Colonic mucosa (tissue), 4 donors: ENCODE measurements at regions not wholly inside any gene's neighbourhood (a gene's known extent, or its start where the extent isn't known, plus 50 kb on each side); places are given as distances from the start of the nearest gene placed in this dataset.

Experiments used
- DNase-seq: peaks from one replicate; pipeline ENCODE4 v3.0.0-alpha.2; 2020
- H3K27ac ChIP-seq: fragments of 200-600 bp; one replicate; pipeline ENCODE4 v1.8.0; 2021
- H3K27me3 ChIP-seq: fragments of 200-600 bp; one replicate; pipeline ENCODE4 v1.8.0; 2021
- H3K36me3 ChIP-seq: fragments of 200-600 bp; one replicate; pipeline ENCODE4 v1.8.0; 2021
- H3K4me1 ChIP-seq: fragments of 200-600 bp; one replicate; pipeline ENCODE4 v1.8.0; 2021; ENCODE audit warnings: mild to moderate bottlenecking
- H3K4me3 ChIP-seq: fragments of 200-600 bp; one replicate; pipeline ENCODE4 v1.8.0; 2021
- H3K9ac ChIP-seq, 2 donors: one replicate each; pipeline ENCODE4 v1.7.0; 2013; ENCODE audit warnings: control low read depth in 2 of 2, low read depth in 2 of 2, low read length in 2 of 2
- H3K9me3 ChIP-seq: fragments of 200-600 bp; one replicate; pipeline ENCODE4 v1.8.0; 2021
- intact Hi-C: fragments of 100-400 bp; cut with DNase I; formaldehyde crosslinking; loops from one replicate; pipeline ENCODE4 v1.14.1; 2022
- TF ChIP-seq, protein P1 (sequence below): fragments of 200-600 bp; IDR thresholded peaks from one replicate; pipeline ENCODE4 v1.8.0; 2022; ENCODE audit warnings: antibody characterized with exemption, mild to moderate bottlenecking
- donor health status: healthy.
- donor health status: DM: no; HTN: no; CAD: no.
- donor health status: DM: no; HTN: no; CAD: no.

DNA sequence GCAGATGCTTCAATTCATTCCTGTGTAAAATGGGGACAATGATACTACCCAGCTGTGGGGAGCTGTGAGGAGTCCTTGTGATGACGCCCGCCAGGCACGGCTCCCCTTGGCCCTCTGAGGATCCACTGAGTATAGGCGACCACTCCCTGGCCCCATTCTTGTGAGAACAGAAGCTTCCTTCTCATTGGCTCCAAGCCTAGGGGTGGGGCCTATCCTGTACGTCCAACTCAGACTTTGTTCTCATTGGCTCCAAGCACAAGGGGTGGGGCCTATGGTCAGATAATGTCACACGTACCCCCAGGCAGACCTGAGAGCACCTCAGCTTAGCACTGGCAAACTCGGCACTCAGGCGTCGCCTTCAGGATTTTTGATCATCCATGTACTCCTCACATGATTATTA is 232.9 kb upstream of the MVB12B start:
- H3K9ac ChIP-seq: no peak overlapping the region
- H3K4me1 ChIP-seq: no peaks in the 10 kb centered on the region
- intact Hi-C loops: no loop called here
- no peaks in the 10 kb centered on the region for H3K9me3 ChIP-seq
- no peak overlapping the region for H3K27ac ChIP-seq
- no peak for DNase-seq
- no peaks in the 10 kb centered on the region for H3K36me3 ChIP-seq
- H3K4me3 ChIP-seq: no peak overlapping the region
- TF ChIP-seq, protein P1, sequence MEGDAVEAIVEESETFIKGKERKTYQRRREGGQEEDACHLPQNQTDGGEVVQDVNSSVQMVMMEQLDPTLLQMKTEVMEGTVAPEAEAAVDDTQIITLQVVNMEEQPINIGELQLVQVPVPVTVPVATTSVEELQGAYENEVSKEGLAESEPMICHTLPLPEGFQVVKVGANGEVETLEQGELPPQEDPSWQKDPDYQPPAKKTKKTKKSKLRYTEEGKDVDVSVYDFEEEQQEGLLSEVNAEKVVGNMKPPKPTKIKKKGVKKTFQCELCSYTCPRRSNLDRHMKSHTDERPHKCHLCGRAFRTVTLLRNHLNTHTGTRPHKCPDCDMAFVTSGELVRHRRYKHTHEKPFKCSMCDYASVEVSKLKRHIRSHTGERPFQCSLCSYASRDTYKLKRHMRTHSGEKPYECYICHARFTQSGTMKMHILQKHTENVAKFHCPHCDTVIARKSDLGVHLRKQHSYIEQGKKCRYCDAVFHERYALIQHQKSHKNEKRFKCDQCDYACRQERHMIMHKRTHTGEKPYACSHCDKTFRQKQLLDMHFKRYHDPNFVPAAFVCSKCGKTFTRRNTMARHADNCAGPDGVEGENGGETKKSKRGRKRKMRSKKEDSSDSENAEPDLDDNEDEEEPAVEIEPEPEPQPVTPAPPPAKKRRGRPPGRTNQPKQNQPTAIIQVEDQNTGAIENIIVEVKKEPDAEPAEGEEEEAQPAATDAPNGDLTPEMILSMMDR: no peak
- no peaks in the 10 kb centered on the region for H3K27me3 ChIP-seq

DNA sequence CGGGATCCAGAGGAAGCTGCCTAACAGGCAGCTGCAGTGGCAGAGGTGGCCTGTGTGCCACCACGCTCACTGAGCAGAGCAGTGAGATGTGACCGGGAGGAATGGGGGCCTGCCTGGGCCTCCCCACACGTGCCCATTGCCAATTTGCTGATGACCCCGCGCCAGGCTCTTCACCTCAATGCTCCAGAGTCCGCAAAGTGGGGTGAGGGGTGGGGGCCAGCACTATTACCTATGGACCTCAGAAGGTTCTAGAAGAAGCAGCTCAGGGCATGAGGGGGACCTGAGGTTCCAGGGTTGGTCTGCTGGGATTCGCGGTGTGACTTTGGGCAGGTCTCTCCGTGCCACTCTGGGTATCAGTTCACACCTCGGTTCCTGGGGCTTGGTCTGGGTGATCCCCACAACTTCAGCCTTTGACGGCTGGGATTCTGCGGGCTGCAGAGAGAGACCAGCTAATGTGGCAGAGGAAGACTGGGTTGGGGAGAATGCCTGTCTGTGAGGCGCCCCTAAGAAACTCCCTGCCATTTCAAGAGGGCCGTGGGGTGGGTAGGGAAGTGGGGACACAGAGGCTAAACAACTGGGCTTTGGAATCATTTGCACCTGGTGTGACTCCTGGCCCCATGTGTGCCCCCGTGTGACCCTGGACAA is 231.0 kb upstream of the MVB12B start:
- Histone ChIP-seq H3K36me3 (no peaks in the 10 kb centered on the region), H3K27me3 (no peaks in the 10 kb centered on the region), H3K27ac (no peak overlapping the region), H3K9ac (no peak overlapping the region), H3K9me3 (no peaks in the 10 kb centered on the region), H3K4me1 (no peaks in the 10 kb centered on the region), H3K4me3 (no peak overlapping the region)
- intact Hi-C loops: no loop called here
- DNase-seq: no peak
- TF ChIP-seq, protein P1: no peak

DNA sequence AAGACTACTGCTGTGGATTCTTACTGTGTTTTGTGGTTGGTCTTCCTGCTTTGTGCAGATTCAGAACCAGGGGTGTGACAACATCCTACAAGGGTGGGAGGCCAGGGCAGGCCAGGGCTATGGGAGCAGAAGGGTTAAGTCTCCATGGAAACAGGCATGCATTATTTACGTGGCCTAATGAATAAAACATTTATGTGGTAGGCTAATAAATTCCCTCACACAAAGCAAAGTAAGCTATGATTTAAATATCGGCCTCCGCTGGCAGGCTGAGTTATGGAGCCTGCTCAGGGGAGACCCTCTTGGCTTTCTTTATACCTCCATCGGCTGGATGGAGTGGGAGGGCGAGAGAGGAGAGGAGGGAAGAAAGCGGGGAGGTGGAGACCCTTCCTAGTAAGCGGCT is 230.3 kb upstream of the MVB12B start:
- intact Hi-C loops: no loop called here
- TF ChIP-seq, protein P1: no peak
- no peaks in the 10 kb centered on the region for H3K36me3 ChIP-seq

DNA sequence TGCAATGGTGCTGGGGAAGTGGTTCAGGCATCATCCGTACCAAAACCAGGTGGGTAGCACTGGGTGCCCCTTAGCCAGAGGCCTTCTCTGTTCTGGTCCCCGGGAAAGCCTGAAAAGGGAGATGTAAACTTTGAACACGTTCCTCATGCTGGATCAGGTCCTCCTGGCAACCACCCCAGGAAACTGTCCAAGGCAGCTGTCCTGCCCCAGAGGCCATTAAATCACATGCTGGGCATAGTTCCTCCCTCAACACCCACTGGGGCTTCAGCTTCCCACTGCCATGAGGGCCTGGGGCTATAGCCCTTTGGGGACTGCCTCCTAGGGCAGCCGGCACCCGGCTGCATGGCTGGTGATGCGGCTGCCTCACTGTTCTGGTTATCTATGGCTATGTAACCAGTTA is 228.9 kb upstream of the MVB12B start:
- no peak for DNase-seq
- no peak overlapping the region for H3K4me3 ChIP-seq
- intact Hi-C loops: no loop called here
- no peaks in the 10 kb centered on the region for H3K4me1 ChIP-seq
- H3K36me3 ChIP-seq: no peaks in the 10 kb centered on the region
- no peak overlapping the region for H3K9ac ChIP-seq
- TF ChIP-seq, protein P1: no peak
- no peaks in the 10 kb centered on the region for H3K9me3 ChIP-seq
- no peak overlapping the region for H3K27ac ChIP-seq
- no peaks in the 10 kb centered on the region for H3K27me3 ChIP-seq

More for the DNA sequence above, 230.3 kb upstream of the MVB12B start:
- Histone ChIP-seq H3K4me1 (no peaks in the 10 kb centered on the region), H3K9ac (no peak overlapping the region), H3K27ac (no peak overlapping the region), H3K27me3 (no peaks in the 10 kb centered on the region), H3K9me3 (no peaks in the 10 kb centered on the region), H3K4me3 (no peak overlapping the region)
- no peak for DNase-seq

DNA sequence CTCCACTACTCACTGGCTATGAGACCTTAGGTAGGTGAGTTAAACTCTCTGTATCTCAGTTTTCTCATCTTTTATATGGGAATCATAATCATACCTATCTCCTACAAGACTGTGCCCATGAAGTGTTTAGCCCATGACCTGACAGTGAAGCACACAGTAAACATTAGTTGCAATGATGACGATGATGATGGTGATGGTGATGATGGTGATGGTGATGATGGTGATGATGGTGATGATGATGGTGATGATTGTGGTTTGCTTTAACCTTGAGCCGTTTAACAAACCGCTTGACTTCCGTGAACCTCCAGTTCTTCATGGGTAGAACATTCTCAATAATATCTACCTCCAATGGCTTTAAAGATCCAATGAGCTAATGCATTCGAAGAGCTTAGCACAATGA is 220.2 kb upstream of the MVB12B start:
- Histone ChIP-seq H3K4me1 (no peaks in the 10 kb centered on the region), H3K4me3 (no peak overlapping the region), H3K27ac (no peak overlapping the region), H3K36me3 (no peaks in the 10 kb centered on the region), H3K9me3 (no peaks in the 10 kb centered on the region), H3K9ac (no peak overlapping the region), H3K27me3 (no peaks in the 10 kb centered on the region)
- TF ChIP-seq, protein P1: no peak
- intact Hi-C loops: no loop called here
- no peak for DNase-seq
